ENCODE measurements at regions not wholly inside any gene's neighbourhood (a gene's known extent, or its start where the extent isn't known, plus 50 kb on each side); places are given as distances from the start of the nearest gene placed in this dataset.

GRCh38 chr5:5951953-5952352, 426.4 kb downstream of the MED10 start:
- no peaks in the 10 kb centered on the region for H3K36me3 ChIP-seq (ENCODE audit: control insufficient read depth, insufficient read depth, low read length)
- H3K4me1 ChIP-seq (ENCODE audit: control insufficient read depth, insufficient read depth, low read length): no peaks in the 10 kb centered on the region
- intact Hi-C loops (cut with micrococcal nuclease): no loop called here
- no peak overlapping the region for H3K27ac ChIP-seq (ENCODE audit: low read length)
- Mint-ChIP-seq H3K4me3 (no peak overlapping the region), H3K9me3 (peaks cover 7 to 15% of the 10 kb centered on the region in 2 donors), H3K27me3 (ENCODE audit: low read depth in 2 of 2) (peaks cover 0 to 3% of the 10 kb centered on the region in 2 donors), H3K27ac (no peak overlapping the region), H3K36me3 (no peaks in the 10 kb centered on the region), H3K4me1 (no peaks in the 10 kb centered on the region)
- WGBS (ENCODE audit: insufficient coverage): 37% methylated on average over 3 of the region's 3 CpGs
- TF ChIP-seq CTCF (IDR thresholded peaks at IDR 0.05): no peak
- no peak for ATAC-seq
- no peaks in the 10 kb centered on the region for H3K27me3 ChIP-seq (ENCODE audit: control insufficient read depth, insufficient read depth, low read length)
- no peaks in the 10 kb centered on the region for H3K9me3 ChIP-seq (ENCODE audit: control insufficient read depth, insufficient read depth, low read length)
- no peak overlapping the region for H3K4me3 ChIP-seq (ENCODE audit: low read length)
- DNase-seq: no peak

- Mint-ChIP-seq H3K36me3 (no peaks in the 10 kb centered on the region), H3K4me1 (no peaks in the 10 kb centered on the region), H3K9me3 (peaks cover 5 to 13% of the 10 kb centered on the region in 2 donors), H3K4me3 (no peak overlapping the region), H3K27me3 (ENCODE audit: low read depth in 2 of 2) (peaks cover 0 to 3% of the 10 kb centered on the region in 2 donors), H3K27ac (no peak overlapping the region)
- H3K9me3 ChIP-seq (ENCODE audit: control insufficient read depth, insufficient read depth, low read length): no peaks in the 10 kb centered on the region
- no peak for ATAC-seq
- H3K27me3 ChIP-seq (ENCODE audit: control insufficient read depth, insufficient read depth, low read length): no peaks in the 10 kb centered on the region
- no peak overlapping the region for H3K4me3 ChIP-seq (ENCODE audit: low read length)
- 73% methylated on average over 5 of the region's 5 CpGs for WGBS (ENCODE audit: insufficient coverage)
- no peak overlapping the region for H3K27ac ChIP-seq (ENCODE audit: low read length)
- no peak for DNase-seq
- intact Hi-C loops (cut with micrococcal nuclease): no loop called here
- no peaks in the 10 kb centered on the region for H3K4me1 ChIP-seq (ENCODE audit: control insufficient read depth, insufficient read depth, low read length)
- no peak for TF ChIP-seq CTCF (IDR thresholded peaks at IDR 0.05)
- no peaks in the 10 kb centered on the region for H3K36me3 ChIP-seq (ENCODE audit: control insufficient read depth, insufficient read depth, low read length)
These were observed 427.7 kb downstream of the MED10 start for GRCh38 chr5:5950658-5951057.

- Mint-ChIP-seq H3K27ac (no peak overlapping the region), H3K27me3 (ENCODE audit: low read depth in 2 of 2) (no peaks in the 10 kb centered on the region), H3K4me1 (no peaks in the 10 kb centered on the region), H3K9me3 (peaks cover 0 to 2% of the 10 kb centered on the region in 2 donors), H3K4me3 (no peak overlapping the region), H3K36me3 (no peaks in the 10 kb centered on the region)
- Histone ChIP-seq H3K27ac (ENCODE audit: low read length) (no peak overlapping the region), H3K36me3 (ENCODE audit: control insufficient read depth, insufficient read depth, low read length) (no peaks in the 10 kb centered on the region), H3K27me3 (ENCODE audit: control insufficient read depth, insufficient read depth, low read length) (no peaks in the 10 kb centered on the region), H3K4me1 (ENCODE audit: control insufficient read depth, insufficient read depth, low read length) (no peaks in the 10 kb centered on the region), H3K9me3 (ENCODE audit: control insufficient read depth, insufficient read depth, low read length) (no peaks in the 10 kb centered on the region), H3K4me3 (ENCODE audit: low read length) (no peak overlapping the region)
- whole genome bisulfite sequencing (ENCODE audit: insufficient coverage): 84% methylated on average over 5 of the region's 5 CpGs
- no peak for DNase-seq
- TF ChIP-seq CTCF (IDR thresholded peaks at IDR 0.05): no peak
- ATAC-seq: no peak
- intact Hi-C loops (cut with micrococcal nuclease): no loop called here
These were observed 436.9 kb downstream of the MED10 start for GRCh38 chr5:5941486-5941885.

- H3K4me3 Mint-ChIP-seq: no peak overlapping the region
- TF ChIP-seq CTCF (IDR thresholded peaks at IDR 0.05): no peak
- no peaks in the 10 kb centered on the region for H3K36me3 Mint-ChIP-seq
- H3K4me1 ChIP-seq (ENCODE audit: control insufficient read depth, insufficient read depth, low read length): no peaks in the 10 kb centered on the region
- peaks cover 0 to 2% of the 10 kb centered on the region in 2 donors for H3K27me3 Mint-ChIP-seq (ENCODE audit: low read depth in 2 of 2)
- DNase-seq: no peak
- WGBS (ENCODE audit: insufficient coverage): 84% methylated on average over 5 of the region's 5 CpGs
- no peaks in the 10 kb centered on the region for H3K36me3 ChIP-seq (ENCODE audit: control insufficient read depth, insufficient read depth, low read length)
- H3K9me3 Mint-ChIP-seq: peaks cover 2% of the 10 kb centered on the region in 2 donors
- H3K27ac Mint-ChIP-seq: no peak overlapping the region
- no peak overlapping the region for H3K27ac ChIP-seq (ENCODE audit: low read length)
- H3K9me3 ChIP-seq (ENCODE audit: control insufficient read depth, insufficient read depth, low read length): no peaks in the 10 kb centered on the region
- H3K4me3 ChIP-seq (ENCODE audit: low read length): no peak overlapping the region
- H3K4me1 Mint-ChIP-seq: no peaks in the 10 kb centered on the region
- ATAC-seq: no peak
- no peaks in the 10 kb centered on the region for H3K27me3 ChIP-seq (ENCODE audit: control insufficient read depth, insufficient read depth, low read length)
- intact Hi-C loops (cut with micrococcal nuclease): no loop called here
These were observed 438.5 kb downstream of the MED10 start for GRCh38 chr5:5939759-5940370.
